ENCODE measurements at regions not wholly inside any gene's neighbourhood (a gene's known extent, or its start where the extent isn't known, plus 50 kb on each side); places are given as distances from the start of the nearest gene placed in this dataset.

GRCh38 chr2:180690611-180691010 lies 289.8 kb upstream of the UBE2E3 start:
- no peak for TF ChIP-seq REST (IDR thresholded peaks at IDR 0.05; ENCODE audit: insufficient read depth in 1 of 2, low read depth in 2 of 2, low read length in 2 of 2)
- TF ChIP-seq POLR2AphosphoS5 (IDR thresholded peaks at IDR 0.05; ENCODE audit: low read depth, low read length) = no peak
